Endothelial cell (in vitro differentiated cells): ENCODE measurements at regions not wholly inside any gene's neighbourhood (a gene's known extent, or its start where the extent isn't known, plus 50 kb on each side); places are given as distances from the start of the nearest gene placed in this dataset.

Source experiments
- DNase-seq: peaks from one replicate; pipeline ENCODE4 v3.0.0; 2021; ENCODE audit warnings: low spot score
- H3K27ac Mint-ChIP-seq: one replicate; pipeline ENCODE4 v1.8.0; 2021; ENCODE audit warnings: mixed read lengths, inconsistent platforms; ENCODE audit not compliant: unreplicated experiment
- H3K27me3 Mint-ChIP-seq: one replicate; pipeline ENCODE4 v1.8.0; 2021; ENCODE audit warnings: mild to moderate bottlenecking, moderate library complexity, mixed read lengths, inconsistent platforms; ENCODE audit not compliant: unreplicated experiment
- H3K36me3 Mint-ChIP-seq: one replicate; pipeline ENCODE4 v1.8.0; 2021; ENCODE audit warnings: mild to moderate bottlenecking, low read depth, mixed read lengths, inconsistent platforms; ENCODE audit not compliant: unreplicated experiment
- H3K4me1 Mint-ChIP-seq: one replicate; pipeline ENCODE4 v1.8.0; 2021; ENCODE audit warnings: mild to moderate bottlenecking, mixed read lengths, inconsistent platforms; ENCODE audit not compliant: unreplicated experiment
- H3K4me3 Mint-ChIP-seq: one replicate; pipeline ENCODE4 v1.8.0; 2021; ENCODE audit warnings: mild to moderate bottlenecking, mixed read lengths, inconsistent platforms; ENCODE audit not compliant: unreplicated experiment
- H3K9me3 Mint-ChIP-seq: one replicate; pipeline ENCODE4 v1.8.0; 2021; ENCODE audit warnings: mixed read lengths, inconsistent platforms; ENCODE audit not compliant: unreplicated experiment
- TF ChIP-seq, protein P1 (sequence below): fragments of 200-600 bp; sonication (generic); IDR thresholded peaks from one replicate; pipeline ENCODE4 v1.5.0; 2021; ENCODE audit warnings: antibody characterized with exemption; ENCODE audit not compliant: unreplicated experiment

DNA sequence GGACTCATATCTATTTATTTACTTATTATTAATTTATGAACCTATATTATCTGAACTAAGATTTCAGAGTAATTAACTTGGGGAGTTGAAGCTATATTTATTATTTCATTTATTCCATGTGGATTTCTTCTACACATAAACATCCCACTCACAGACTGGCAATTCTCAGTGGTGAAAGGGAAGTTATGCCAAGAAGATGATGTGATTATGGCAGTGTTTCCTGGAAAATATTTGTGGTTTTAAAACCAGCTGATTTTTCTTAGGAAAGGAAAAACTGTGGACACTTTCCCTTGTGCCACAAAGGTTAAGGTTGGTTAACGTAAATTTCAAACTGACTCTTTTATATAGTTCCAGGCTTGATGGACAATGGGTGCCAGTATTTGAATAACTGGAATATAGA lies 513.1 kb downstream of the SLITRK6 start:
- no peak overlapping the region for H3K4me3 Mint-ChIP-seq
- H3K4me1 Mint-ChIP-seq: peaks cover 6% of the 10 kb centered on the region
- no peak overlapping the region for H3K27ac Mint-ChIP-seq
- H3K9me3 Mint-ChIP-seq: peaks cover 5% of the 10 kb centered on the region
- TF ChIP-seq, protein P1, sequence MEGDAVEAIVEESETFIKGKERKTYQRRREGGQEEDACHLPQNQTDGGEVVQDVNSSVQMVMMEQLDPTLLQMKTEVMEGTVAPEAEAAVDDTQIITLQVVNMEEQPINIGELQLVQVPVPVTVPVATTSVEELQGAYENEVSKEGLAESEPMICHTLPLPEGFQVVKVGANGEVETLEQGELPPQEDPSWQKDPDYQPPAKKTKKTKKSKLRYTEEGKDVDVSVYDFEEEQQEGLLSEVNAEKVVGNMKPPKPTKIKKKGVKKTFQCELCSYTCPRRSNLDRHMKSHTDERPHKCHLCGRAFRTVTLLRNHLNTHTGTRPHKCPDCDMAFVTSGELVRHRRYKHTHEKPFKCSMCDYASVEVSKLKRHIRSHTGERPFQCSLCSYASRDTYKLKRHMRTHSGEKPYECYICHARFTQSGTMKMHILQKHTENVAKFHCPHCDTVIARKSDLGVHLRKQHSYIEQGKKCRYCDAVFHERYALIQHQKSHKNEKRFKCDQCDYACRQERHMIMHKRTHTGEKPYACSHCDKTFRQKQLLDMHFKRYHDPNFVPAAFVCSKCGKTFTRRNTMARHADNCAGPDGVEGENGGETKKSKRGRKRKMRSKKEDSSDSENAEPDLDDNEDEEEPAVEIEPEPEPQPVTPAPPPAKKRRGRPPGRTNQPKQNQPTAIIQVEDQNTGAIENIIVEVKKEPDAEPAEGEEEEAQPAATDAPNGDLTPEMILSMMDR: no peak
- H3K36me3 Mint-ChIP-seq: no peaks in the 10 kb centered on the region
- no peak for DNase-seq
- H3K27me3 Mint-ChIP-seq: no peaks in the 10 kb centered on the region

GRCh38 chr13:85284349-85284748 lies 514.9 kb downstream of the SLITRK6 start:
- H3K36me3 Mint-ChIP-seq: no peaks in the 10 kb centered on the region
- no peak for DNase-seq
- H3K9me3 Mint-ChIP-seq: peaks cover 5% of the 10 kb centered on the region
- H3K4me3 Mint-ChIP-seq: no peak overlapping the region
- no peak overlapping the region for H3K27ac Mint-ChIP-seq
- H3K4me1 Mint-ChIP-seq: peaks cover 6% of the 10 kb centered on the region
- TF ChIP-seq, protein P1: no peak
- no peaks in the 10 kb centered on the region for H3K27me3 Mint-ChIP-seq

DNA sequence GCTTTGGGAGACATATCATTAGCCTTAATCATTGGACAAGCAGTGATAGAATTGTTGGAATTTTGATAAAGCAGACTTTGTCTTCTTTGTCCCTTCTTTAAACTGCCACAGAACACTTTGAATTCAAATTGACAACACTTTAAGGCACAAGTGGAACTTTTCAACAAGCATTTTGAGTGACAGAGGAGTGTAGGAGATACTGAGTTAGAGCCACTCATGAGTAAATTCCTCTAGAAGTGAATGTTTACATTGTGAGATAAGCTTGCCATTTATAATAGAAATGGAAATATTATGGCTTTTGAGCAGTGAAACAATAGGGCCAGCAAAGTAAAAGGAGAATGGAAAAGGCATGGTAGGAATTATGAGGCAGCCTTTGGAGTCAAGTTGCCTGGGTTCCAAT lies 515.8 kb downstream of the SLITRK6 start:
- peaks cover 6% of the 10 kb centered on the region for H3K4me1 Mint-ChIP-seq
- H3K27ac Mint-ChIP-seq: no peak overlapping the region
- TF ChIP-seq, protein P1: no peak
- no peaks in the 10 kb centered on the region for H3K36me3 Mint-ChIP-seq
- H3K4me3 Mint-ChIP-seq: no peak overlapping the region
- no peak for DNase-seq
- no peaks in the 10 kb centered on the region for H3K9me3 Mint-ChIP-seq
- no peaks in the 10 kb centered on the region for H3K27me3 Mint-ChIP-seq

DNA sequence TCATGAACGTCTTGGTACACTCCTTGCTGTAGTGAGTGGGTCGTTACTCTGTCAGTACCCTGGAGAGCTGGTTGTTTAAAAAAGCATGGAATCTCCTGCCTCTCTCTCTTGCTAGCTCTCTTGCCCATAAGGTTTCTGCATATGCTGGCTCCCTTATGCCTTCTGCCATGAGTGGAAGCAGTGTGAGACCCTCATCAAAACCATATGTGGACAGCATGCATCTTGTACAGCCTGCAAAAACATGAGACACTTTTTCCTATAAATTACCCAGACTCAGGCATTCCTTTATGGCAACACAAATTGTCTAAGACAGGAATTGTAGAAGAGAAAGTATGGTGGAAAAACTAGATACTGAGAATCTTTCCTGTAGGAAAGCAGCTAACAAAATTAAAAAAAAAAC lies 516.3 kb downstream of the SLITRK6 start:
- no peak overlapping the region for H3K4me3 Mint-ChIP-seq
- H3K9me3 Mint-ChIP-seq: no peaks in the 10 kb centered on the region
- TF ChIP-seq, protein P1: no peak
- peaks cover 6% of the 10 kb centered on the region for H3K4me1 Mint-ChIP-seq
- no peak for DNase-seq
- no peaks in the 10 kb centered on the region for H3K27me3 Mint-ChIP-seq
- no peak overlapping the region for H3K27ac Mint-ChIP-seq
- no peaks in the 10 kb centered on the region for H3K36me3 Mint-ChIP-seq

- H3K36me3 Mint-ChIP-seq: no peaks in the 10 kb centered on the region
- DNase-seq: no peak
- H3K4me3 Mint-ChIP-seq: no peak overlapping the region
- no peak overlapping the region for H3K27ac Mint-ChIP-seq
- no peaks in the 10 kb centered on the region for H3K27me3 Mint-ChIP-seq
- TF ChIP-seq, protein P1: no peak
- peaks cover 6% of the 10 kb centered on the region for H3K4me1 Mint-ChIP-seq
- no peaks in the 10 kb centered on the region for H3K9me3 Mint-ChIP-seq
Measured at GRCh38 chr13:85278851-85279250, 520.4 kb downstream of the SLITRK6 start.
